ENCODE measurements at regions not wholly inside any gene's neighbourhood (a gene's known extent, or its start where the extent isn't known, plus 50 kb on each side); places are given as distances from the start of the nearest gene placed in this dataset.

DNA sequence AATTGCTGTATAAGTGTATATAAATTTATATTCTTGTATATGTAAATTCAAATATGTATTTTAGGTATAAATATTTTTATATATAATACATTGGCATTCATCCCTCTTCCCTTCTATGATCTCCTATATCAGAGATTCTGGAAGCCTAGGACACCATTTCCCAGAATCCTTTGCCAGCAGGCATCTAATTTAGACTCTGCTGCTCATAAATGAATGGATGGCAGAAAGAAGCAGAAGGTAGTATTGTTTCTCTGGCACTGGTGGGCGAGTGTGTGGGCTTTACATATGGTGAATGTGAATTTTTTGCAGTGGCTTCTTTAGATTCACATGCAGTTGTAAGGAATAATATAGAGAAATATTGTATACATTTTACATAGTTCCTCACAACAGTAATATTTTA lies 215.2 kb upstream of the THSD7B start:
- H4K5ac ChIP-seq (ENCODE audit: insufficient read length, low read depth, low read length), result no peak overlapping the region
- no peak overlapping the region for H3K14ac ChIP-seq (ENCODE audit: insufficient read depth, low read length)

More for the DNA sequence above, 215.2 kb upstream of the THSD7B start:
- H3K36me3 Mint-ChIP-seq (ENCODE audit: insufficient read depth in 1 of 3, low read depth in 3 of 3), result no peaks in the 10 kb centered on the region
- Histone ChIP-seq H3K79me2 (ENCODE audit: insufficient read depth, low read length) (0 out of 2 replicates have a peak, but pooled peaks cover 2% of the 10 kb centered on the region), H3K23ac (ENCODE audit: insufficient read length, low read depth, low read length) (no peak overlapping the region), H3K27ac (ENCODE audit: insufficient read length, low read depth, low read length) (no peak overlapping the region), H4K8ac (replicated peaks; ENCODE audit: insufficient read length, low read depth, low read length) (no peak overlapping the region), H3K27me3 (ENCODE audit: insufficient read depth, low read length) (no peaks in the 10 kb centered on the region), H3K4ac (ENCODE audit: low read depth, low read length) (no peak overlapping the region), H2BK5ac (ENCODE audit: insufficient read length, low read length) (no peak overlapping the region), H3K23me2 (ENCODE audit: insufficient read length, low read depth, low read length, poor library complexity, severe bottlenecking) (no peaks in the 10 kb centered on the region), H2BK20ac (ENCODE audit: low read depth, low read length, poor library complexity, severe bottlenecking) (no peak overlapping the region), H2BK120ac (ENCODE audit: low read depth, low read length, poor library complexity, severe bottlenecking) (no peak overlapping the region), H4K20me1 (ENCODE audit: control insufficient read depth, insufficient read depth, insufficient read length) (no peaks in the 10 kb centered on the region), H3K79me1 (ENCODE audit: insufficient read depth, low read depth, low read length, poor library complexity, severe bottlenecking) (no peaks in the 10 kb centered on the region), H3K56ac (ENCODE audit: insufficient read length, low read depth, low read length) (no peak overlapping the region), H3K4me1 (ENCODE audit: insufficient read depth, low read length) (peaks cover 5% of the 10 kb centered on the region; the same call in 1 of the 2 replicates), H2AK5ac (ENCODE audit: insufficient read length, low read length) (no peak overlapping the region), H2BK15ac (ENCODE audit: low read depth, low read length) (no peak overlapping the region), H3K4me2 (ENCODE audit: insufficient read depth, insufficient read length, low read length) (no peak overlapping the region), H2BK12ac (ENCODE audit: insufficient read length, low read depth, low read length) (no peak overlapping the region), H3T11ph (ENCODE audit: low read length) (no peak overlapping the region), H2AFZ (ENCODE audit: low read length) (no peak overlapping the region), H4K91ac (ENCODE audit: insufficient read length, low read depth, low read length) (no peak overlapping the region), H3K18ac (ENCODE audit: insufficient read length, low read depth, low read length) (no peak overlapping the region), H3K9me3 (ENCODE audit: control insufficient read depth, low read depth, low read length) (no peaks in the 10 kb centered on the region), H3K9ac (ENCODE audit: extremely low read depth, insufficient read length, low read length) (no peak overlapping the region)
- TF ChIP-seq, protein P1, sequence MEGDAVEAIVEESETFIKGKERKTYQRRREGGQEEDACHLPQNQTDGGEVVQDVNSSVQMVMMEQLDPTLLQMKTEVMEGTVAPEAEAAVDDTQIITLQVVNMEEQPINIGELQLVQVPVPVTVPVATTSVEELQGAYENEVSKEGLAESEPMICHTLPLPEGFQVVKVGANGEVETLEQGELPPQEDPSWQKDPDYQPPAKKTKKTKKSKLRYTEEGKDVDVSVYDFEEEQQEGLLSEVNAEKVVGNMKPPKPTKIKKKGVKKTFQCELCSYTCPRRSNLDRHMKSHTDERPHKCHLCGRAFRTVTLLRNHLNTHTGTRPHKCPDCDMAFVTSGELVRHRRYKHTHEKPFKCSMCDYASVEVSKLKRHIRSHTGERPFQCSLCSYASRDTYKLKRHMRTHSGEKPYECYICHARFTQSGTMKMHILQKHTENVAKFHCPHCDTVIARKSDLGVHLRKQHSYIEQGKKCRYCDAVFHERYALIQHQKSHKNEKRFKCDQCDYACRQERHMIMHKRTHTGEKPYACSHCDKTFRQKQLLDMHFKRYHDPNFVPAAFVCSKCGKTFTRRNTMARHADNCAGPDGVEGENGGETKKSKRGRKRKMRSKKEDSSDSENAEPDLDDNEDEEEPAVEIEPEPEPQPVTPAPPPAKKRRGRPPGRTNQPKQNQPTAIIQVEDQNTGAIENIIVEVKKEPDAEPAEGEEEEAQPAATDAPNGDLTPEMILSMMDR (conservative IDR thresholded peaks at IDR 0.05), result no peak
- DNase-seq, result no peak
- H3K27ac Mint-ChIP-seq, result no peak overlapping the region
- no peaks in the 10 kb centered on the region for H3K9me3 Mint-ChIP-seq
- WGBS (ENCODE audit: extremely low coverage, insufficient read length, low lambda C conversion rate), result no CpG with 5 or more reads among the region's 1 CpG
- no peak overlapping the region for H3K4me3 Mint-ChIP-seq
- peaks cover 5 to 11% of the 10 kb centered on the region in 2 experiments for H3K4me1 Mint-ChIP-seq
- H3K27me3 Mint-ChIP-seq (ENCODE audit: low read depth), result peaks cover 5% of the 10 kb centered on the region
